A673 (cell line): ENCODE measurements at regions not wholly inside any gene's neighbourhood (a gene's known extent, or its start where the extent isn't known, plus 50 kb on each side); places are given as distances from the start of the nearest gene placed in this dataset.
"Not testable (repeated sequence)": the region's sequence is repeated elsewhere in the genome, so short reads cannot be mapped to it uniquely, and the experiment has no call there.

Experiments used
- BruUV-seq: library from RNA; stranded (reverse); fragments of 400-500 nt; replicated peaks from 2 replicates; lab custom pipeline; 2021; lab: Mats Ljungman, UMichigan
- CTCF ChIA-PET: fragments of 300-600 bp; sonication (Branson Sonifier 250); formaldehyde crosslinking; loops from one replicate; lab custom pipeline; 2022; ENCODE audit warnings: antibody characterized with exemption; lab: Charles Lee
- POLR2A ChIA-PET: fragments of 300-600 bp; sonication (Branson Sonifier 250); formaldehyde crosslinking; loops from one replicate; lab custom pipeline; 2022; ENCODE audit warnings: antibody characterized with exemption; ENCODE audit not compliant: low non-redundant PET; lab: Charles Lee
- DNase-seq: peaks from one replicate; pipeline ENCODE4 v3.0.0-alpha.2; 2015; ENCODE audit warnings: low spot score
- H3K27ac ChIP-seq: fragments of 200-600 bp; sonication (generic); 2 replicates; pipeline ENCODE4 v1.5.1; 2016; ENCODE audit warnings: mixed run types, low read depth, mild to moderate bottlenecking, mixed read lengths, antibody characterized with exemption, low read length; ENCODE audit not compliant: poor library complexity, severe bottlenecking
- H3K27me3 ChIP-seq: fragments of 200-600 bp; sonication (generic); replicated peaks from 2 replicates; pipeline ENCODE4 v1.6.1; 2017; ENCODE audit warnings: mixed run types, low read depth, mild to moderate bottlenecking, mixed read lengths, antibody characterized with exemption, low read length; ENCODE audit not compliant: insufficient read depth, poor library complexity
- H3K36me3 ChIP-seq: fragments of 200-600 bp; sonication (generic); 2 replicates; pipeline ENCODE4 v1.6.1; 2016; ENCODE audit warnings: mixed run types, mild to moderate bottlenecking, mixed read lengths, antibody characterized with exemption, low read length; ENCODE audit not compliant: insufficient read depth, poor library complexity, severe bottlenecking
- H3K4me1 ChIP-seq: fragments of 200-600 bp; sonication (generic); 2 replicates; pipeline ENCODE4 v1.6.1; 2017; ENCODE audit warnings: mixed run types, mild to moderate bottlenecking, mixed read lengths, antibody characterized with exemption, low read length; ENCODE audit not compliant: insufficient read depth, poor library complexity, severe bottlenecking
- H3K4me3 ChIP-seq: fragments of 200-600 bp; sonication (generic); 2 replicates; pipeline ENCODE4 v1.5.1; 2016; ENCODE audit warnings: low read depth, mixed run types, mild to moderate bottlenecking, mixed read lengths, low read length; ENCODE audit not compliant: poor library complexity, severe bottlenecking
- H3K9me3 ChIP-seq: fragments of 200-600 bp; sonication (generic); 2 replicates; pipeline ENCODE4 v1.6.1; 2016; ENCODE audit warnings: mixed run types, low read depth, mild to moderate bottlenecking, mixed read lengths, antibody characterized with exemption, low read length; ENCODE audit not compliant: poor library complexity, severe bottlenecking
- CTCF ChIP-seq: fragments of 300-800, 200-600 bp; sonication (generic); conservative IDR thresholded peaks from 2 replicates; pipeline ENCODE4 v1.5.1; 2017; ENCODE audit warnings: low read depth, mild to moderate bottlenecking, antibody characterized with exemption, low read length, moderate library complexity, mixed read lengths
- EZH2 ChIP-seq: fragments of 200-600 bp; sonication (generic); IDR thresholded peaks from 2 replicates; pipeline ENCODE4 v1.6.1; 2017; ENCODE audit warnings: borderline replicate concordance, low read depth, mild to moderate bottlenecking, mixed read lengths, antibody characterized with exemption, low read length; ENCODE audit not compliant: poor library complexity, severe bottlenecking
- intact Hi-C: fragments of 100-400 bp; cut with micrococcal nuclease; formaldehyde crosslinking; loops from one replicate; pipeline ENCODE4 v1.10.0; 2022; ENCODE audit not compliant: unreplicated experiment

GRCh38 chr15:83335542-83335941 lies 51.1 kb upstream of the BNC1 start:
- POLR2A ChIA-PET, H3K27me3 ChIP-seq, BruUV-seq: not testable (repeated sequence)

GRCh38 chr15:83339396-83339795 lies 54.9 kb upstream of the BNC1 start:
- no peaks in the 10 kb centered on the region for H3K4me1 ChIP-seq
- ChIA-PET POLR2A (no interaction called here), CTCF (no interaction called here)
- intact Hi-C loops: no loop called here
- H3K36me3 ChIP-seq: no peaks in the 10 kb centered on the region
- no peak for TF ChIP-seq CTCF
- no peak for TF ChIP-seq EZH2
- H3K27ac ChIP-seq: no peak overlapping the region
- H3K4me3 ChIP-seq: no peak overlapping the region
- no peaks in the 10 kb centered on the region for H3K9me3 ChIP-seq
- no peaks in the 10 kb centered on the region for H3K27me3 ChIP-seq
- DNase-seq: no peak
- BruUV-seq: no TSS peak

More at GRCh38 chr15:83335542-83335941, 51.1 kb upstream of the BNC1 start:
- intact Hi-C loops, CTCF ChIA-PET, DNase-seq, H3K9me3 ChIP-seq, H3K27ac ChIP-seq, H3K36me3 ChIP-seq, H3K4me1 ChIP-seq, H3K4me3 ChIP-seq: not testable (repeated sequence)

- POLR2A ChIA-PET: no interaction called here
These were observed 55.6 kb upstream of the BNC1 start for GRCh38 chr15:83340087-83340486.

More at GRCh38 chr15:83340087-83340486, 55.6 kb upstream of the BNC1 start:
- H3K27me3 ChIP-seq: no peaks in the 10 kb centered on the region
- H3K9me3 ChIP-seq: no peaks in the 10 kb centered on the region
- DNase-seq: no peak
- no TSS peak for BruUV-seq
- no peak for TF ChIP-seq EZH2
- TF ChIP-seq CTCF: no peak
- no peaks in the 10 kb centered on the region for H3K36me3 ChIP-seq
- intact Hi-C loops: no loop called here
- no peak overlapping the region for H3K27ac ChIP-seq
- no peak overlapping the region for H3K4me3 ChIP-seq
- H3K4me1 ChIP-seq: no peaks in the 10 kb centered on the region
- CTCF ChIA-PET: no interaction called here
